GM19023 (cell line): ENCODE measurements at regions not wholly inside any gene's neighbourhood (a gene's known extent, or its start where the extent isn't known, plus 50 kb on each side); places are given as distances from the start of the nearest gene placed in this dataset.
"Not testable (repeated sequence)": the region's sequence is repeated elsewhere in the genome, so short reads cannot be mapped to it uniquely, and the experiment has no call there.

Source experiments
- ATAC-seq: cut with Tn5 transposase; IDR thresholded peaks from one replicate; pipeline ENCODE4 v1.9.1; 2021; ENCODE audit warnings: mild to moderate bottlenecking, moderate library complexity; ENCODE audit not compliant: unreplicated experiment

DNA sequence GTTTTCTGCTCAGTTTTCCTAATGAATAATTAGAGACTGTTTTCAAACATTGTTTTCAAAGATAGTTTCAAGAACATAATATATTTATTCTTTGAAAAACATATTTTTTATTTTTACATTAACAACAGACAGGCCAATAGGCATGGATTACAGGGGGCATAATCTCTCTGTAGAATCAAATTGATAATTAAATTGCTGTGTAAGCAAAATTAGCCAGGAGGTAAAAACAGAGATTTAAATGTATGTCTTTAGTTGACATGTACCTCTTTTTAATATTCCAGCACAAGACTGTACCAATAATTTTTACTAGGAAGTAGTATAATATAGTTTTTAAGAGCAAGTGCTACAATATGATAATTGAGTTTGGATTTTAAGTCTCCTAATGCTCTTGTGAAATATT, 1444.5 kb downstream of the BRINP3 start:
- ATAC-seq = no peak

GRCh38 chr1:189036628-189037027, 1441.0 kb downstream of the BRINP3 start:
- ATAC-seq = no peak

- ATAC-seq = no peak
Measured at GRCh38 chr1:189046127-189046526, 1431.5 kb downstream of the BRINP3 start.

DNA sequence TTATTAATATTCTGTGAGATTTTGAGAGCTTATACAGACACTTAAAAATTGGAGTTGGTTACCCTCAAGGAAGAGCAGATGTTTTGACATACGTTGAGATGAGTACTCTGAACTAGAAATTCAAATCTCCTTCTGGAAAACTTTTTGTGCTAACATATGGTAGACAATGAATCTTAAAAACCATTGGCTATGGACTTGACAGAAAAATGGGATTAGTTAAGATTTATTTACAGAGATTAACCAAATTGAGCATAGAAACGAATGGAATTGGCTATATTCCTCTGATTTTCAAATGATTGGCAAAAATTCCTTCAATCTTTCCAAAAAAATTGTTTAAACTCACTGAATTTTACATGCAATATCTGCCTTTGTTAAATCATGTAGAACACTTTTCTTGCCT, 1392.9 kb downstream of the BRINP3 start:
- ATAC-seq = no peak

DNA sequence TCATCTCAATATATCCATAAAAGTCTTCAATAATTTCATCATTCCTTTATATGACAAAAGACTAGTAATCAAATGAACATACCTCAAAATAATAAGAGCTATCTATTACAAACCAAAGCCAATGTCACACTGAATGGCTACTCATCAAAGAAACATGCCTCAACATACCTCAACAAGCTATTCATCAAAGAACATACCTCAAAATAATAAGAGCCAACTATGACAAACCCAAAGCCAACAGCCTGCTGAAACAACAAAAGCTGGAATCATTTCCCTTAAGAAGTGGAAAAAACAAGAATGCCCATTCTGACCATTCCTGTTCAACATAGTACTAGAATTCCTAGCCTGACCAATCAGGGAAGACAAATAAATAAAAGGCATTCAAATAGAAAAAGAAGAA, 1373.7 kb downstream of the BRINP3 start:
- no peak for ATAC-seq

DNA sequence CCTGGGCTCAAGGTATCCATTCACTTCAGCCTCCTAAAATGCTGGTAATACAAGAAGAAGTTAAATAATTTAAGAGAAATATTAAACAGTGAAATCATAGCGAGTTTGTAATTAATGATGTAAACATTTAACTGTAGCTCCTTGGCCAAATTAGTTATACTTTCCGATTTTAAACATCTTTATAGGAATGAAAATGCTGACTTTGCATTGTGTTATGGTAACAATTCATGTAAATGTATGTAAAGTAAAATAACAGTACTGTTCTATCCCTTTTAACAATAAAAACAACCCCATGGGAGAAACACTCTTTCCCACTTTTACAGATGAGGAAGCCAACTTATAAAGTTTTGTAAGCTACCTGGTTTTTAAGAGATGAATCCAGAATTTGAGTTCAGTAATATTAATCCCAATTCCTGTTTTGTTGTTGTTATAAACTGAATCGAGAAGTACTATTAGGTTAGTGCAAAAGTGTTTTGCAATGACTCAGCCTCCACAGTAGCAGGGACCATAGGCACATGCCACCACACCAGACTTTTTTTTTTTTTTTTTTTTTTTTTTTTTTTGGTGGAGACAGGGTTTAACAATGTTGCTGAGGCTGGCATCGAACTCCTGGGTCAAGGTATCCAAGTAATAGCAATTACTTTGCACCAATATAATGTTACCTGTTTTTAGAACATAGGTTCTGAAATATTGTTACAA, 1360.4 kb downstream of the BRINP3 start:
- no peak for ATAC-seq

DNA sequence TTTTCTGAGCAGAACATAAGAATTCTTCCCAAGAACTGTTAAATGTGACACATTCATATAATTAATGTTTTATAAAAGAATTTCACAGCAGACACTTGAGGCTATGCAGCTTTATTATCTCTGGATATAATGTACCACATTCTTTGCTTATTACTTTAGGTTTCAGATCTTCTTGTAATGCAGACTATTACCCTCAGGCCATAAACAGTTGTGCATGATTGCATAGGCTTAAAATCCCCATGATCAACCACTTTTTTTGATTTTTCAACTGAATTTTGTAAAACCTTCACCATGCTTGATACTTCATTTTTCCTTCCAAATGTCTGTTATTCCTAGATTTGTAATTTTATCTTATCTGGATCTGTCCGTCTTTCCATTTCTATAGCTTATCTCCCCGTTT, 1355.7 kb downstream of the BRINP3 start:
- ATAC-seq = no peak

GRCh38 chr1:189125694-189126093, 1352.0 kb downstream of the BRINP3 start:
- no peak for ATAC-seq

GRCh38 chr1:189131576-189131975, 1346.1 kb downstream of the BRINP3 start:
- ATAC-seq = no peak

DNA sequence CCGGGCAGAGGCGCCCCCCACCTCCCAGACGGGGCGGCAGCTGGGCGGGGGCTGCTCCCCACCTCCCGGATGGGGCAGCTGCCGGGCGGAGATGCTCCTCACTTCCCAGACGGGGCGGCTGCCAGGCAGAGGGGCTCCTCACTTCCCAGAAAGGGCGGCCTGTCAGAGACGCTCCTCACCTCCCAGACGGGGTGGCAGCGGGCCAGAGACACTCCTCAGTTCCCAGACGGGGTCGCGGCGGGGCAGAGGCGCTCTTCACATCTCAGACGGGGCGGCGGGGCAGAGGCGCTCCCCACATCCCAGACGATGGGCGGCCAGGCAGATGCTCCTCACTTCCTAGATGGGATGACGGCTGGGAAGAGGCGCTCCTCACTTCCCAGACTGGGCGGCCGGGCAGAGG, 1337.9 kb downstream of the BRINP3 start:
- not testable (repeated sequence) for ATAC-seq

- no peak for ATAC-seq
Measured at GRCh38 chr1:189141056-189141455, 1336.6 kb downstream of the BRINP3 start.

DNA sequence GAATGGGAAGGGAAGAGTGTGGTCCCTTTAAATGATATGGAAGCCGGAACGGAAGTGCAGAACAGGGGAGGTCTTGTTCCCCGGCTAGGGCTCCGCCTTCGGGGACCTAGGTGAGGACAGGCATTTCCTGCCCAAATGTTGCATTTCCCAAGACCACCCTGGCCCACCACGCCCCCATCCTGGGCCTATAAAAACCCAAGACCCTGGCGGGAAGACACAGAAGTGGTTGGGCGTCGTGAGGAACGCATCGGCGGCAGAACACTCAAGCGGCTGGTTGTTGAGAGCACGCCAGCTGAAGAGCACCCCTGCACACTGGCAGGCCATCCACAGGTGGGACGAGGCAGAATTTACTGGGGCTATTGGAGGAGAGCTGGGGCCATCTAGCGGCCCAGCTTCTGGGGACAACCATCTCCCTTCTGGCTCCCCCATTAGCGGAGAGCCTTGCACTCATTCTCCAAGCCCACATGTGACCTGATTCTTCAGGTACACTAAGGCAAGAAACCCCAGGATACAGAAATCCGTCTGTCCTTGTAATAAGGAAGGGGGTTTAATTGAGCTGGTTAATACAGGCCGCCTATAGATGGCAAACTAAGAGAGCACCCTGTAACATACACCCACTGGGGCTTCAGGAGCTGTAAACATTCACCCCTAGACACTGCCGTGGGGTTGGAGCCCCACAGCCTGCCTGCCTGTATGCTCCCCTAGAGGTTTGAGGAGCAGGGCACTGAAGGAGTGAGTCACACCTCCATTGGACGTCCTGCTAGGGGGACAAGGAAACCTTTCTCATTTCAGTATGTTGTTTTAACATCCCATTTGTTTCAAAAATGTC, 1327.9 kb downstream of the BRINP3 start:
- ATAC-seq = no peak

DNA sequence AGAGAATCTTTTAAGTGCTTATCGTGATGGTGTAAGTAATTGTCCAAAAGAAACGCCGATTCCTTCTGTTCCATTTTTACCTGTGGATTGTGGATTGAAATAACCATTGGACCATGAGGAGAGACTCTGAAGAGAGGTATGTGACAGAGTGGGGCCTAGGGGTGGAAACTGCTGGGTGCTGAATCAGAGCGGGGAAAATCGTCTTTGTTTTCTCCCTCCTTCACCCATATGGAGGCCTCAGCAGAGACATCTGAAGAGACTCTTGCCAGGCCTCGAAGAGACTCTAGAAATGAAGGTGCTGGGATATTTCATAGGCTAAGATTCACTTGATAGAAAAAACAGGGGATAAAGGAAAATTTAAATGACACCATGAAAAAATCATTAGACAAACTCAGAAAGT, 1327.0 kb downstream of the BRINP3 start:
- ATAC-seq = no peak

DNA sequence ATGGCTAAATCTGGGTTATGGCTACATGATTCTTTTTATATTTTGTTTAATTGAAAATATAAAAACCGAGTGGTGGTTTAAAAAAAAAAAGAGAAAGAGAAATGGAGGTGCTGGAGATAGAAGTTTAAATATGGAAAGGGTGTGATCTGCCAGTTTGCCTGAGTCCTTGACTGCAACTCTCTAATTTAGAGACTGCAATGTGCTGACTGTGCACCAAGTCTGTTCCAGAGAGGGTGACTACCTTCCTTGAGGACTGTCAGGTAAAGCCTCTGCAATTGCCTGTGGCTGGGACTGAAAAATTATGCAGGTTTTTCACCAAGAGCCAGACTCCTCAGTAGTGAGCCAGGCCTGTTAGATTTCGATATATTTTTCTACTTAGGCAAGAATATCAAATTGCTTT, 1326.3 kb downstream of the BRINP3 start:
- no peak for ATAC-seq

DNA sequence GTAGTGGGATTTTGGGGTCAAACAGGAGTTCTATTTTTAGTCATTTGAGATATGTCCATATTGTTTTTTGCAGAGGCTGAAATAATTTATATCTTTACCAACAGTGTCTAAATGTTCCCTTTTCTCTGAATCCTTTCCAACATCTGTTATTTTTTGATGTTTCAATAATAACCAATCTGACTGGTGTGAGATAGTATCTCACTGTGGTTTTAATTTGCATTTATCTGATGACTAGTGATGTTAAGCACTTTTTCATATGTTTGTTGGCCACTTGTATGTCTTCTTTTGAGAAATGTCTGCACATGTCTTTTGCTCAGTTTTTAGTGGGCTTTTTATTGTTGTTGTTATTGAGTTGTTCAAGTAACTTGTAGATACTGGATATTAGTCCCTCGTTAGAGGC, 1325.0 kb downstream of the BRINP3 start:
- ATAC-seq = no peak

DNA sequence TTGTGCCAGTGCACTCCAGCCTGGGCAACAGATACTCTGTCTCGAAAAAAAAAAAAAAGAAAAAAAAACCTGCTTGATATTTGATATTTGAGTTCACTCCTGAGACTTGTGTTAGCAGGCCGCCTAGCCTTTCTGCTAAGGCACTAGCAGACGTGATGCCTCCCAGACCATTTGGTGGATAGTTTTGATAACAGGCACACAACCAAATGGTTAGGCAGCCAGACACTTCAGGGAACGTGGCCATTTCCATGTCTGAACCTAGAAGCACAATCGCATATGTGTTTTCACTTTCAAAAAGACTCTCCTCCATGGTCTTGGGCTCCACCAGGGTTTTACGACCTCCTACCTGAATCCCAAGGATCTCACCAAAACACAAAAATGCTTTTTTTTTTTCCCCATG, 1319.5 kb downstream of the BRINP3 start:
- no peak for ATAC-seq

GRCh38 chr1:189175889-189176288, 1301.8 kb downstream of the BRINP3 start:
- ATAC-seq = no peak

DNA sequence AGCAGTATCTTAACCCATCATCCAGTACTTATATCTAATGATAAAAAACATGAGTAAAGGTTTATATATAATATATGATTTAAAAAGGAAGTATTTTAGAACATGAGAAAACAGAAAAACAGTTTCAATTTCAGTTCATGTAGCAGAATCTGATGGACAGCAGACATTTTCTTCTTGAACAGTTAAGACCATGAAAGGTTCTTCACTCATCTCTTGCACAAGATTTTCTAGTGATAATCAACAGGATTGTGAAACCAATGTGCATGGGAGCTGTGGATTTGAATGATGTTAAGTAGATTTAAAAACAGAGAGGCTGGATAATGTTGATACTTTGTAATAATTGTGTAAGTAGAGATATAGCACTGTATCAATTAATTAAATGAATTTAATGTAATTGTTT, 1297.6 kb downstream of the BRINP3 start:
- ATAC-seq = no peak

DNA sequence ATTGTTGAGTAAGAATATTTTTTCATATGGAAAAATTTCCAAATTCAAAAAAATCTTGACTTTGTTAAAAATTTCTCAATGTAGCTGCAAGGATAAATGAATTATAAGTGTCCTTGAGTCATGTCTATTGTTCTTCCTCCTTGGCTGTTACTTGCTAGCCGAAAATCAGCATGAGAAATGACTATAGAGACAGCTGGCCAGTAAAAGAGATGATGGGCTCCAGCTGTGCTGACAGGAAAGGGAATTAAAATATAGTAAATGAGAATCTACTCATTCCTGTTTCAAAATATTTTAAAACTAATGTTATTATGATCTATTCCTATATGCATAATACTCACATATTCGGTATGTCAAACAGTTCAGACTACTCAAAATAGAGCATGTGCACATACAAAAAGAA, 1292.6 kb downstream of the BRINP3 start:
- no peak for ATAC-seq

- ATAC-seq = no peak
Measured at GRCh38 chr1:189192741-189193520, 1284.7 kb downstream of the BRINP3 start.

DNA sequence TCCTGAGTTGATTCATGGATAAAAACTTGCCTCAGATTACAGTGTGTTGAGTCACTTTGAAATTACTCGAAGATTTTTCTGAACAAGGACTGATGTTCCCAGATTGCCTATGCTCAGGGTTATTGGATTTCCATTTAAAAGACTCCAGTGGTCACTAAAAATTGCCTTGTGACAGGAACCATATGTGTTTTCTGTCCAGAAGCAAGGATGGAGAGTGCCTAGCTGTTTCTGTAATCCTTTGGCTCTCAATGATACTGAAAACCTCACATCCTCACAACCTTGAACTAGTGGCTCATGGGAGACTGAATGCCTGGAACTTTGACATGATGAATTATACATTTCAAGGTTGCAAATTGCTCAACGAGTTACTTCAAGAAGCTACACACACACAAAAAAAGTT, 1271.8 kb downstream of the BRINP3 start:
- ATAC-seq = no peak

GRCh38 chr1:189206617-189207016, 1271.0 kb downstream of the BRINP3 start:
- ATAC-seq = no peak
